ENCODE measurements at regions not wholly inside any gene's neighbourhood (a gene's known extent, or its start where the extent isn't known, plus 50 kb on each side); places are given as distances from the start of the nearest gene placed in this dataset.

DNA sequence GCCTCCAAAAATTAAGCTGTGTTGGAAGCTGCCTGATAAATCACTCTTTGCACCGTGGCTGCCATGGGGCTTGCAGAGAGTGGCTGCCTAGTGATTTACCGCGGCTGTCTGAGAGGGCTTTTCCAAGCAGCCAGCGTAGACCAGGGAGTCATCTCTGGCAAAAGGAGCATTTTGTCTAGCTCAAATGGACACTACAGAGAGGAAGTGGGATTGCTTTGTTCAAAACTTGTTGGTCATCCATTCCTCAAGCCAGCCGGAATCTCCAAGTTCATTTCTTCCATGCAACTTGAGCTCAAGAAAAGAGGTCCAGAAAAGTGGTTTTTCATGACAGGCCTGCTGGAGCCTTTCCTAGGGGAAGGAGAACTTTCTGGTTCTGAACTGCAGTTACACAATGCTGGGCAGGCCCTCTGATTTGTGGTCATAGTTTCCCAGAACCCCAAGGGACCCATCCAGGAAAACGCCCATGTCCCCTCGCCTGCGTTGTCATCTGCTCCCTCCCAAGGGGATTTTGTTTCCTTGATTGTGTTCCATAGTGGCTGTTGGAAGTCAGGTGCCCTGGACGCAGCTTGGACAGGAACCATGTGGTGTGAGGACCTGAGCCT lies 108.1 kb downstream of the TRIB2 start:
- TF ChIP-seq, protein P1, sequence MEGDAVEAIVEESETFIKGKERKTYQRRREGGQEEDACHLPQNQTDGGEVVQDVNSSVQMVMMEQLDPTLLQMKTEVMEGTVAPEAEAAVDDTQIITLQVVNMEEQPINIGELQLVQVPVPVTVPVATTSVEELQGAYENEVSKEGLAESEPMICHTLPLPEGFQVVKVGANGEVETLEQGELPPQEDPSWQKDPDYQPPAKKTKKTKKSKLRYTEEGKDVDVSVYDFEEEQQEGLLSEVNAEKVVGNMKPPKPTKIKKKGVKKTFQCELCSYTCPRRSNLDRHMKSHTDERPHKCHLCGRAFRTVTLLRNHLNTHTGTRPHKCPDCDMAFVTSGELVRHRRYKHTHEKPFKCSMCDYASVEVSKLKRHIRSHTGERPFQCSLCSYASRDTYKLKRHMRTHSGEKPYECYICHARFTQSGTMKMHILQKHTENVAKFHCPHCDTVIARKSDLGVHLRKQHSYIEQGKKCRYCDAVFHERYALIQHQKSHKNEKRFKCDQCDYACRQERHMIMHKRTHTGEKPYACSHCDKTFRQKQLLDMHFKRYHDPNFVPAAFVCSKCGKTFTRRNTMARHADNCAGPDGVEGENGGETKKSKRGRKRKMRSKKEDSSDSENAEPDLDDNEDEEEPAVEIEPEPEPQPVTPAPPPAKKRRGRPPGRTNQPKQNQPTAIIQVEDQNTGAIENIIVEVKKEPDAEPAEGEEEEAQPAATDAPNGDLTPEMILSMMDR (optimal IDR thresholded peaks at IDR 0.05 in 1 of 3, IDR thresholded peaks at IDR 0.05 in 1 of 3, conservative IDR thresholded peaks at IDR 0.05 in 1 of 3; ENCODE audit: extremely low read depth in 1 of 3, insufficient read depth in 2 of 3, low read length in 3 of 3), result no peak
- TF ChIP-seq EZH2 (IDR thresholded peaks at IDR 0.05; ENCODE audit: low read length), result no peak
